ENCODE measurements at regions not wholly inside any gene's neighbourhood (a gene's known extent, or its start where the extent isn't known, plus 50 kb on each side); places are given as distances from the start of the nearest gene placed in this dataset.

GRCh38 chr11:33577204-33577603, 123.4 kb downstream of the C11orf91 start:
- TF ChIP-seq POLR2A (IDR thresholded peaks at IDR 0.05) (no peak), CTCF (IDR thresholded peaks at IDR 0.05 in 8 of 11, conservative IDR thresholded peaks at IDR 0.05 in 3 of 11) (no peak), POLR2AphosphoS5 (IDR thresholded peaks at IDR 0.05) (no peak)

All from spleen (tissue), 7 donors.